ENCODE measurements at regions not wholly inside any gene's neighbourhood (a gene's known extent, or its start where the extent isn't known, plus 50 kb on each side); places are given as distances from the start of the nearest gene placed in this dataset.

DNA sequence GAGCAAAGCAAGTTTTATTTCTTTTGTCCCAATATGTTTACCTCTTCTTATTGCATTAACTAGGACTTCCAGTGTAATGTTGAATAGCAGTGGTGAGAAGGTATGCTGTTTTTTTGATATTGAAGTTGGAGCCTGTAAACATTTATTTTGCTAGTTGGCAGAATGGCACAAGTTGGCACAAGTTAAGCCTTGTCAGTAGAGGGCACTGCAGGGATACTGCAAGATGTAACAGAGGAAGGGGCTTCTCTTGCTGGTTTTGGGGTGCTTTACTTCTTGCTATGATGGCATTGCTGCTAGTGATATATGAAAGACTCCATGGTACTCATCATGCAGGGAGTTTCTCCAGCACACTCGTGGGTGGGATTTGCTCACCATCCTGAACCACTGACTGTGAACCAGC lies 327.3 kb upstream of the ARX start:
- no peaks in the 10 kb centered on the region for H3K27me3 ChIP-seq
- in situ Hi-C loops (cut with MboI; ENCODE audit: low pct_ligation_motif_present in 1 of 4, low pct_unique_long_range_greater_than_20kb in 1 of 4, low sequenced_read_pairs in 3 of 4), result no loop called here
- intact Hi-C loops (cut with DNase I; ENCODE audit: low total_unique reads), result no loop called here
- H3K27ac ChIP-seq, result no peak overlapping the region
- no peaks in the 10 kb centered on the region for H3K9me3 ChIP-seq
- 0% methylated on average over 1 of the region's 1 CpG; no CpG with 5 or more reads in 1 of the 2 donors for WGBS, 2 donors (ENCODE audit: low coverage in 1 of 2)
- no peak overlapping the region for H3K4me3 ChIP-seq
- H3K4me1 ChIP-seq, result no peaks in the 10 kb centered on the region
- no peaks in the 10 kb centered on the region for H3K36me3 ChIP-seq
- DNase-seq, result no peak
- no peak for TF ChIP-seq POLR2A (IDR thresholded peaks at IDR 0.05)
- TF ChIP-seq, protein P1, sequence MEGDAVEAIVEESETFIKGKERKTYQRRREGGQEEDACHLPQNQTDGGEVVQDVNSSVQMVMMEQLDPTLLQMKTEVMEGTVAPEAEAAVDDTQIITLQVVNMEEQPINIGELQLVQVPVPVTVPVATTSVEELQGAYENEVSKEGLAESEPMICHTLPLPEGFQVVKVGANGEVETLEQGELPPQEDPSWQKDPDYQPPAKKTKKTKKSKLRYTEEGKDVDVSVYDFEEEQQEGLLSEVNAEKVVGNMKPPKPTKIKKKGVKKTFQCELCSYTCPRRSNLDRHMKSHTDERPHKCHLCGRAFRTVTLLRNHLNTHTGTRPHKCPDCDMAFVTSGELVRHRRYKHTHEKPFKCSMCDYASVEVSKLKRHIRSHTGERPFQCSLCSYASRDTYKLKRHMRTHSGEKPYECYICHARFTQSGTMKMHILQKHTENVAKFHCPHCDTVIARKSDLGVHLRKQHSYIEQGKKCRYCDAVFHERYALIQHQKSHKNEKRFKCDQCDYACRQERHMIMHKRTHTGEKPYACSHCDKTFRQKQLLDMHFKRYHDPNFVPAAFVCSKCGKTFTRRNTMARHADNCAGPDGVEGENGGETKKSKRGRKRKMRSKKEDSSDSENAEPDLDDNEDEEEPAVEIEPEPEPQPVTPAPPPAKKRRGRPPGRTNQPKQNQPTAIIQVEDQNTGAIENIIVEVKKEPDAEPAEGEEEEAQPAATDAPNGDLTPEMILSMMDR (IDR thresholded peaks at IDR 0.05), result no peak

DNA sequence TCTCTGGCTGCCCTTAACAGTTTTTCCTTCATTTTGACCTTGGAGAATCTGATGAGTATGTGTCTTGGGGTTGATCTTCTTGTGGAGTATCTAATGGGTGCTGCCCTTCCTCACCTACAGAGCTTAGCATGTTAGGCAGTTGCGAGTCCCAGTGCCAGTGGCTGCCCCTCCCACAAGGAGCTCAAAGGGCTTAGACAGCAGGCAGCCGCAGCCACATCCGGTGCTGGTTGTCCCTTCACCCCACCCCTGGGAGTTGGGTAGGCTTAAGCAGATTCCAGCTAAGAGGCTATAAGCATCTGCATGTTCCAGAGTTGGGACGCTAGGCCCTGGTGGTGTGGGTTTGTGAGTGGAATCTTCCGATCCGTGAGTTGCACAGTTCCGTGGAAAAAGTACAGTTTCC lies 322.1 kb upstream of the ARX start:
- intact Hi-C loops (cut with DNase I; ENCODE audit: low total_unique reads) (no loop called here), in situ Hi-C loops (cut with MboI; ENCODE audit: low pct_ligation_motif_present in 1 of 4, low pct_unique_long_range_greater_than_20kb in 1 of 4, low sequenced_read_pairs in 3 of 4) (no loop called here)
- H3K27me3 ChIP-seq, result no peaks in the 10 kb centered on the region
- H3K36me3 ChIP-seq, result no peaks in the 10 kb centered on the region
- no peak overlapping the region for H3K4me3 ChIP-seq
- H3K4me1 ChIP-seq, result no peaks in the 10 kb centered on the region
- WGBS, 2 donors (ENCODE audit: low coverage in 1 of 2), result 84% methylated on average over 7 of the region's 7 CpGs; no CpG with 5 or more reads in 1 of the 2 donors
- no peaks in the 10 kb centered on the region for H3K9me3 ChIP-seq
- no peak for DNase-seq
- H3K27ac ChIP-seq, result no peak overlapping the region
- TF ChIP-seq, protein P1 (IDR thresholded peaks at IDR 0.05), result no peak
- TF ChIP-seq POLR2A (IDR thresholded peaks at IDR 0.05), result no peak
- TF ChIP-seq EP300 (IDR thresholded peaks at IDR 0.05; ENCODE audit: low read depth), result no peak
- no peak for TF ChIP-seq POLR2AphosphoS5 (IDR thresholded peaks at IDR 0.05)

DNA sequence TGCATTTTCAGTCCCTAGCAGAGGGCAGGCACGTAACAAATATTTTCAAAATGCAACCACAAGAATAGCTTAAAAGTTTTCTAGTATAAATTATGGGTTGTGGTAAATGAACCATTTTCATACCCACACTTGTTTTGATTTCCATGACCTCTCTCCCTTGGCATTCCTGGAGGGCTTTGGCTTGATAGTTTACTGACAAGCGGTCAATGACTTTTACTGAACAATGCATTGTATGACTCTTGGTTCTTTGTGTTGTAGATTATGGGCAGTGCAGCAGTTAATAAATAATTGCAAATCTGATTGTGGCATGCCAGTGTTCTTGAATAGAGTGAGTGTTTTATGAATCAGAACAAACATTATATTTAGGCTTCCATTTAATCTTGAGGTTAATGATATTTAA lies 285.2 kb upstream of the ARX start:
- intact Hi-C loops (cut with DNase I; ENCODE audit: low total_unique reads), result no loop called here
- Histone ChIP-seq H3K9me3 (no peaks in the 10 kb centered on the region), H3K36me3 (no peaks in the 10 kb centered on the region), H3K27me3 (no peaks in the 10 kb centered on the region), H3K27ac (no peak overlapping the region), H3K4me3 (no peak overlapping the region), H3K4me1 (no peaks in the 10 kb centered on the region)
- whole genome bisulfite sequencing, 2 donors (ENCODE audit: low coverage in 1 of 2), result 83% methylated on average over 2 of the region's 2 CpGs; no CpG with 5 or more reads in 1 of the 2 donors
- DNase-seq, result no peak
- in situ Hi-C loops (cut with MboI; ENCODE audit: low pct_ligation_motif_present in 1 of 4, low pct_unique_long_range_greater_than_20kb in 1 of 4, low sequenced_read_pairs in 3 of 4), result no loop called here
- TF ChIP-seq POLR2AphosphoS5 (IDR thresholded peaks at IDR 0.05) (no peak), EP300 (IDR thresholded peaks at IDR 0.05; ENCODE audit: low read depth) (no peak), POLR2A (IDR thresholded peaks at IDR 0.05) (no peak)

DNA sequence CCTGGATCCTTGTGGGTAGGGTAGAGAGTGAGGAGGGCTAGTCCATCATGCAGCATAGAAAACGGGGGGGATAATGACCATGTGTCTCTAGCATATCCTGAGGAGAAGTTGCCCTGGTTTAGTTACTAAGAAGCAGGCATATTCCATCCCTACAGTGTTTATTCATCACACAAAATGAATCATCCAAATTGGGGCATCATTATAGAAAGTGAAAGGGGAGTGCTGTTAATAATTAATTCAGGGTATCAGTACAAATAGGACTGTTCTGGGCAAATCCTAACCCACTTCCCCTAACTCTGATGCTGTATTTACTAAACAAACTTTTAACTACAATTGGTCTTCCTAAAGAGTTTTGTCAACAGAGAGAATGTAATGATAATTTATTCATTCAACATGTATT lies 281.1 kb upstream of the ARX start:
- 24% methylated on average over 1 of the region's 1 CpG; no CpG with 5 or more reads in 1 of the 2 donors for WGBS, 2 donors (ENCODE audit: low coverage in 1 of 2)
- intact Hi-C loops (cut with DNase I; ENCODE audit: low total_unique reads), result no loop called here
- in situ Hi-C loops (cut with MboI; ENCODE audit: low pct_ligation_motif_present in 1 of 4, low pct_unique_long_range_greater_than_20kb in 1 of 4, low sequenced_read_pairs in 3 of 4), result no loop called here
- H3K27me3 ChIP-seq, result no peaks in the 10 kb centered on the region
- H3K36me3 ChIP-seq, result no peaks in the 10 kb centered on the region
- H3K9me3 ChIP-seq, result no peaks in the 10 kb centered on the region
- H3K27ac ChIP-seq, result no peak overlapping the region
- no peaks in the 10 kb centered on the region for H3K4me1 ChIP-seq
- TF ChIP-seq, protein P1 (IDR thresholded peaks at IDR 0.05), result no peak
- no peak for DNase-seq
- H3K4me3 ChIP-seq, result no peak overlapping the region

DNA sequence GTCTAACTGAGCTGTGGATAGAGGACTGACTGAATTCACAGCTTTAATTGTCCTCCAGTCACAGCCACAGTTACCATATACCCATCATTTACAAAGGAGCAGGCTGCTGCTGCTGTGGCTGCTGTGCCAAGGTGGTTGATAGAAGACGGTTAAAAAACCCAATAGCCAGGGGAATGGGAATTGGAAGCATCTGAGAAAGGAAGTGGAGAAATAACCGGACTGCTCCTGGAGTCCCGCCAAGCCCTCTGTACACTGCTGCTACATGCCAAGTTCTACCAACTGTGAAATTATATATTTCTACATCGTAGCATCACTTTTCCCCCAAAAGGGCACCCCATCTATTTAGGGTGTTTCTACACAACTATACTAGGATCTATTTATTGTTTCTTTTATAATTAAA lies 279.7 kb upstream of the ARX start:
- intact Hi-C loops (cut with DNase I; ENCODE audit: low total_unique reads), result no loop called here
- in situ Hi-C loops (cut with MboI; ENCODE audit: low pct_ligation_motif_present in 1 of 4, low pct_unique_long_range_greater_than_20kb in 1 of 4, low sequenced_read_pairs in 3 of 4), result no loop called here
- TF ChIP-seq POLR2A (IDR thresholded peaks at IDR 0.05) (no peak), POLR2AphosphoS5 (IDR thresholded peaks at IDR 0.05) (no peak), EP300 (IDR thresholded peaks at IDR 0.05; ENCODE audit: low read depth) (no peak)
- TF ChIP-seq, protein P1 (IDR thresholded peaks at IDR 0.05), result no peak

More for the DNA sequence above, 279.7 kb upstream of the ARX start:
- no peaks in the 10 kb centered on the region for H3K36me3 ChIP-seq
- no peaks in the 10 kb centered on the region for H3K9me3 ChIP-seq
- no peak overlapping the region for H3K4me3 ChIP-seq
- no peaks in the 10 kb centered on the region for H3K4me1 ChIP-seq
- H3K27me3 ChIP-seq, result no peaks in the 10 kb centered on the region
- 69% methylated on average over 4 of the region's 4 CpGs; no CpG with 5 or more reads in 1 of the 2 donors for WGBS, 2 donors (ENCODE audit: low coverage in 1 of 2)
- DNase-seq, result no peak
- H3K27ac ChIP-seq, result no peak overlapping the region

Data from transverse colon (tissue), 4 donors.